HEK293T (cell line): ENCODE measurements at regions not wholly inside any gene's neighbourhood (a gene's known extent, or its start where the extent isn't known, plus 50 kb on each side); places are given as distances from the start of the nearest gene placed in this dataset.
A peak's percentile ranks its signal among the peaks of the same experiment; 100 is the strongest.
"Not testable (repeated sequence)": the region's sequence is repeated elsewhere in the genome, so short reads cannot be mapped to it uniquely, and the experiment has no call there.

Experiments used
- CTCF ChIA-PET: fragments of 350-600 bp; formaldehyde crosslinking; extraction: SDS; loops from one replicate; lab custom pipeline; 2021; ENCODE audit warnings: antibody characterized with exemption, inconsistent platforms; lab: Yijun Ruan, JAX
- POLR2A ChIA-PET: fragments of 350-600 bp; formaldehyde crosslinking; extraction: SDS; loops from one replicate; lab custom pipeline; 2020; ENCODE audit warnings: antibody characterized with exemption, inconsistent platforms; lab: Yijun Ruan, JAX
- DNase-seq: peaks from one replicate; pipeline ENCODE4 v3.0.0; 2012; ENCODE audit warnings: mixed read lengths; ENCODE audit errors: extremely low spot score
- ARNT ChIP-seq: fragments of 450-650 bp; IDR thresholded peaks from 2 replicates; pipeline ENCODE4 v1.6.1; 2017; ENCODE audit warnings: mild to moderate bottlenecking
- BHLHE40 ChIP-seq: fragments of 450-650 bp; IDR thresholded peaks from 2 replicates; pipeline ENCODE4 v1.6.1; 2016; ENCODE audit warnings: mild to moderate bottlenecking, moderate library complexity, borderline replicate concordance
- CTBP1 ChIP-seq: fragments of 450-650 bp; IDR thresholded peaks from 2 replicates; pipeline ENCODE4 v1.6.1; 2016; ENCODE audit warnings: borderline replicate concordance
- ELF4 ChIP-seq: fragments of 450-650 bp; IDR thresholded peaks from 2 replicates; pipeline ENCODE4 v1.6.1; 2017; ENCODE audit warnings: antibody characterized with exemption
- FOXA1 ChIP-seq: fragments of 450-650 bp; IDR thresholded peaks from 2 replicates; pipeline ENCODE4 v1.6.1; 2016; ENCODE audit warnings: mild to moderate bottlenecking
- FOXK2 ChIP-seq: fragments of 450-650 bp; IDR thresholded peaks from 2 replicates; pipeline ENCODE4 v1.6.1; 2016; ENCODE audit warnings: mild to moderate bottlenecking
- FOXM1 ChIP-seq: fragments of 450-650 bp; IDR thresholded peaks from 2 replicates; pipeline ENCODE4 v1.6.1; 2017; ENCODE audit warnings: mild to moderate bottlenecking, borderline replicate concordance
- HDGF ChIP-seq: fragments of 450-650 bp; IDR thresholded peaks from 2 replicates; pipeline ENCODE4 v1.6.1; 2017; ENCODE audit warnings: antibody characterized with exemption, borderline replicate concordance
- L3MBTL2 ChIP-seq: fragments of 450-650 bp; conservative IDR thresholded peaks from 2 replicates; pipeline ENCODE4 v1.6.1; 2016; ENCODE audit warnings: mild to moderate bottlenecking
- LEF1 ChIP-seq: fragments of 450-650 bp; IDR thresholded peaks from 2 replicates; pipeline ENCODE4 v1.6.1; 2017; ENCODE audit warnings: mild to moderate bottlenecking, borderline replicate concordance
- NFRKB ChIP-seq: fragments of 450-650 bp; IDR thresholded peaks from 2 replicates; pipeline ENCODE4 v1.6.1; 2016; ENCODE audit warnings: mild to moderate bottlenecking, moderate library complexity
- PKNOX1 ChIP-seq: fragments of 450-650 bp; IDR thresholded peaks from 2 replicates; pipeline ENCODE4 v1.6.1; 2016
- SP1 ChIP-seq: fragments of 450-650 bp; IDR thresholded peaks from 2 replicates; pipeline ENCODE4 v1.6.1; 2017
- SUZ12 ChIP-seq: fragments of 450-650 bp; IDR thresholded peaks from 2 replicates; pipeline ENCODE4 v1.6.1; 2016; ENCODE audit warnings: mild to moderate bottlenecking
- TARDBP ChIP-seq: fragments of 450-650 bp; IDR thresholded peaks from 2 replicates; pipeline ENCODE4 v1.6.1; 2016
- ZNF384 ChIP-seq: fragments of 450-650 bp; IDR thresholded peaks from 2 replicates; pipeline ENCODE4 v1.6.1; 2016

GRCh38 chr1:188715566-188715965 lies 1762.1 kb downstream of the BRINP3 start:
- TF ChIP-seq CTBP1 (no peak), FOXA1 (no peak), ELF4 (no peak), FOXM1 (no peak), HDGF (no peak), NFRKB (no peak), TARDBP (no peak), LEF1 (no peak), L3MBTL2 (no peak), FOXK2 (no peak), ZNF384 (no peak), SP1 (no peak), ARNT (no peak), SUZ12 (no peak), BHLHE40 (no peak), PKNOX1 (no peak)
- ChIA-PET CTCF (no interaction called here), POLR2A (no interaction called here)

GRCh38 chr1:188719735-188720134 lies 1757.9 kb downstream of the BRINP3 start:
- TF ChIP-seq NFRKB (no peak), PKNOX1 (no peak), SUZ12 (no peak), BHLHE40 (no peak), CTBP1 (no peak), LEF1 (no peak), ARNT (no peak), HDGF (no peak), FOXM1 (no peak), SP1 (no peak), FOXA1 (no peak), L3MBTL2 (no peak), ZNF384 (no peak), TARDBP (no peak), FOXK2 (no peak), ELF4 (no peak)
- no peak for DNase-seq
- ChIA-PET CTCF (no interaction called here), POLR2A (no interaction called here)

More at GRCh38 chr1:188715566-188715965, 1762.1 kb downstream of the BRINP3 start:
- DNase-seq = peak; percentile 10

GRCh38 chr1:188723332-188724020 lies 1754.2 kb downstream of the BRINP3 start:
- TF ChIP-seq ELF4 = no peak
- no peak for TF ChIP-seq ZNF384
- ChIA-PET CTCF (no interaction called here), POLR2A (no interaction called here)
- DNase-seq = no peak

GRCh38 chr1:188729039-188729438 lies 1748.6 kb downstream of the BRINP3 start:
- TF ChIP-seq FOXA1 = no peak
- TF ChIP-seq BHLHE40 = no peak
- TF ChIP-seq FOXM1 = no peak
- TF ChIP-seq CTBP1 = no peak
- no peak for TF ChIP-seq NFRKB
- no peak for TF ChIP-seq ELF4
- no peak for TF ChIP-seq LEF1
- no peak for TF ChIP-seq FOXK2
- no peak for TF ChIP-seq PKNOX1
- no peak for TF ChIP-seq SUZ12
- TF ChIP-seq L3MBTL2 = no peak
- no peak for TF ChIP-seq HDGF
- no peak for TF ChIP-seq TARDBP
- no peak for TF ChIP-seq SP1
- DNase-seq = no peak
- ChIA-PET POLR2A (no interaction called here), CTCF (no interaction called here)

- DNase-seq = no peak
- POLR2A ChIA-PET = no interaction called here
- CTCF ChIA-PET = interaction anchor here (0.7 kb wide), 1 partner anchor 821 kb away, joined by 3 read pairs; no protein-coding TSS in a partner anchor
- TF ChIP-seq SP1 (no peak), LEF1 (no peak), FOXM1 (no peak), ARNT (no peak), PKNOX1 (no peak), ELF4 (no peak), TARDBP (no peak), NFRKB (no peak), ZNF384 (no peak), FOXA1 (no peak), BHLHE40 (no peak), L3MBTL2 (no peak), FOXK2 (no peak), CTBP1 (no peak), HDGF (no peak), SUZ12 (no peak)
Observed at GRCh38 chr1:188735567-188735966, 1742.1 kb downstream of the BRINP3 start.

GRCh38 chr1:188749275-188749674 lies 1728.4 kb downstream of the BRINP3 start:
- POLR2A ChIA-PET, CTCF ChIA-PET, DNase-seq: not testable (repeated sequence)

- DNase-seq, POLR2A ChIA-PET, CTCF ChIA-PET: not testable (repeated sequence)
Observed at GRCh38 chr1:188752027-188752426, 1725.6 kb downstream of the BRINP3 start.

GRCh38 chr1:188757747-188758146 lies 1719.9 kb downstream of the BRINP3 start:
- CTCF ChIA-PET, POLR2A ChIA-PET, DNase-seq: not testable (repeated sequence)
